H1 (cell line): ENCODE measurements at regions not wholly inside any gene's neighbourhood (a gene's known extent, or its start where the extent isn't known, plus 50 kb on each side); places are given as distances from the start of the nearest gene placed in this dataset.

Experiments used
- CTCF ChIA-PET: fragments of 300-600 bp; sonication (Branson Sonifier 250); formaldehyde crosslinking; loops from one replicate; lab custom pipeline; 2021; ENCODE audit not compliant: partially characterized antibody; lab: Charles Lee
- POLR2A ChIA-PET: fragments of 300-600 bp; sonication (Branson Sonifier 250); formaldehyde crosslinking; loops from one replicate; lab custom pipeline; 2021; ENCODE audit warnings: inconsistent platforms; ENCODE audit not compliant: partially characterized antibody; lab: Charles Lee
- DNase-seq, 2 experiments: peaks; one replicate each; pipeline versions ENCODE4 v3.0.0 to v3.0.0-alpha.2; 2010 to 2022; ENCODE audit warnings: low spot score in 2 of 2, low read depth in 1 of 2, mixed read lengths in 1 of 2
- FAIRE-seq: peaks from 2 replicates; lab custom pipeline; 2011; peaks lifted over from hg19 to GRCh38; lab: Jason Lieb, UNC
- H2AFZ ChIP-seq: 2 replicates; pipeline ENCODE4 v1.8.1; 2012; ENCODE audit warnings: low read length, inconsistent platforms
- H2AK5ac ChIP-seq: 2 replicates; pipeline ENCODE4 v1.6.1; 2013; ENCODE audit warnings: low read depth, low read length
- H2BK120ac ChIP-seq: replicated peaks from 2 replicates; pipeline ENCODE3; 2013; ENCODE audit warnings: low read depth, low read length, inconsistent platforms
- H2BK12ac ChIP-seq: 2 replicates; pipeline ENCODE4 v1.6.1; 2013; ENCODE audit warnings: low read depth, low read length
- H2BK15ac ChIP-seq: 2 replicates; pipeline ENCODE4 v1.6.1; 2013; ENCODE audit warnings: low read length
- H2BK20ac ChIP-seq: 2 replicates; pipeline ENCODE4 v1.6.1; 2013; ENCODE audit warnings: low read length
- H2BK5ac ChIP-seq: 2 replicates; pipeline ENCODE4 v1.6.1; 2013; ENCODE audit warnings: low read depth, low read length
- H3K14ac ChIP-seq: 2 replicates; pipeline ENCODE4 v1.6.1; 2013; ENCODE audit warnings: inconsistent platforms; ENCODE audit not compliant: insufficient read length
- H3K18ac ChIP-seq: 2 replicates; pipeline ENCODE4 v1.6.1; 2013; ENCODE audit warnings: low read length; ENCODE audit errors: extremely low read depth
- H3K23ac ChIP-seq: 2 replicates; pipeline ENCODE4 v1.6.1; 2013; ENCODE audit warnings: inconsistent platforms; ENCODE audit not compliant: insufficient read length
- H3K23me2 ChIP-seq: 2 replicates; pipeline ENCODE4 v1.6.1; 2013; ENCODE audit warnings: low read depth, low read length
- H3K27ac ChIP-seq: 2 replicates; pipeline ENCODE4 v1.6.1; 2011; ENCODE audit warnings: low read depth, low read length, inconsistent platforms
- H3K27me3 ChIP-seq, 4 experiments: replicated peaks in 1 of 4; 1 replicate in 1 of 4; 2 replicates in 3 of 4; pipeline versions ENCODE4 v1.6.1 to v1.8.1; 2011 to 2013; ENCODE audit warnings: low read length in 3 of 4, mild to moderate bottlenecking in 3 of 4, inconsistent platforms in 2 of 4, mixed read lengths in 2 of 4, moderate library complexity in 1 of 4; ENCODE audit not compliant: control insufficient read depth in 3 of 4, insufficient read depth in 3 of 4; ENCODE audit errors: extremely low read depth in 1 of 4
- H3K36me3 ChIP-seq, 4 experiments: 2 replicates each; pipeline versions ENCODE4 v1.6.1 to v1.8.1; 2011 to 2013; ENCODE audit warnings: mild to moderate bottlenecking in 4 of 4, low read length in 3 of 4, moderate library complexity in 2 of 4, control low read depth in 1 of 4, inconsistent platforms in 1 of 4; ENCODE audit not compliant: insufficient read depth in 4 of 4, control insufficient read depth in 2 of 4
- H3K4ac ChIP-seq: replicated peaks from 2 replicates; pipeline ENCODE3; 2013; ENCODE audit warnings: low read length, low read depth, mixed read lengths, inconsistent platforms; ENCODE audit not compliant: insufficient read length
- H3K4me1 ChIP-seq, 4 experiments: replicated peaks in 1 of 4; 1 replicate in 1 of 4; 2 replicates in 3 of 4; pipeline versions ENCODE4 v1.6.1 to v1.8.1; 2011 to 2013; ENCODE audit warnings: low read length in 3 of 4, inconsistent platforms in 2 of 4, mixed read lengths in 1 of 4; ENCODE audit not compliant: insufficient read depth in 4 of 4, control insufficient read depth in 3 of 4
- H3K4me2 ChIP-seq, 2 experiments: 2 replicates each; pipeline versions ENCODE4 v1.6.1 to v1.8.1; 2011 to 2013; ENCODE audit warnings: low read depth in 2 of 2, low read length in 2 of 2, control low read depth in 1 of 2, inconsistent platforms in 1 of 2, mild to moderate bottlenecking in 1 of 2; ENCODE audit not compliant: insufficient read depth in 1 of 2
- H3K4me3 ChIP-seq, 4 experiments: fragments of 200-600, 300-600 bp in 1 of 4; sonication (generic), shearing (Covaris generic), sonication (Bioruptor Twin) in 1 of 4; 2 replicates each; pipeline versions ENCODE4 v1.5.1 to v1.8.1; 2011 to 2016; ENCODE audit warnings: low read length in 4 of 4, low read depth in 3 of 4, control low read depth in 2 of 4, inconsistent platforms in 2 of 4, mild to moderate bottlenecking in 2 of 4, mixed read lengths in 1 of 4, moderate library complexity in 1 of 4; ENCODE audit not compliant: insufficient read depth in 2 of 4; ENCODE audit errors: extremely low read depth in 1 of 4
- H3K56ac ChIP-seq: replicated peaks from 2 replicates; pipeline ENCODE3; 2013; ENCODE audit warnings: low read depth, mild to moderate bottlenecking, mixed read lengths, low read length, inconsistent platforms; ENCODE audit not compliant: insufficient read length
- H3K79me1 ChIP-seq: 2 replicates; pipeline ENCODE4 v1.6.1; 2013; ENCODE audit warnings: low read depth, low read length, control low read depth
- H3K79me2 ChIP-seq, 2 experiments: 2 replicates each; pipeline versions ENCODE4 v1.6.1 to v1.8.1; 2012 to 2013; ENCODE audit warnings: low read length in 2 of 2, mild to moderate bottlenecking in 2 of 2, inconsistent platforms in 1 of 2; ENCODE audit not compliant: insufficient read depth in 2 of 2, control insufficient read depth in 1 of 2
- H3K9ac ChIP-seq, 4 experiments: replicated peaks in 1 of 4; 1 replicate in 1 of 4; 2 replicates in 3 of 4; pipeline versions ENCODE4 v1.6.1 to v1.8.1; 2011 to 2013; ENCODE audit warnings: low read depth in 3 of 4, low read length in 3 of 4, control low read depth in 2 of 4, mild to moderate bottlenecking in 2 of 4, moderate library complexity in 2 of 4, inconsistent platforms in 1 of 4; ENCODE audit errors: extremely low read depth in 1 of 4
- H3K9me3 ChIP-seq, 2 experiments: 2 replicates each; pipeline versions ENCODE4 v1.6.1 to v1.8.1; 2012 to 2013; ENCODE audit warnings: mild to moderate bottlenecking in 2 of 2, moderate library complexity in 2 of 2, control low read depth in 1 of 2, inconsistent platforms in 1 of 2, low read depth in 1 of 2, low read length in 1 of 2, mixed read lengths in 1 of 2; ENCODE audit not compliant: insufficient read depth in 2 of 2
- H4K20me1 ChIP-seq, 2 experiments: replicated peaks in 1 of 2; 2 replicates each; pipeline versions ENCODE3 to v1.8.1; 2011 to 2013; ENCODE audit warnings: inconsistent platforms in 2 of 2, low read length in 2 of 2, mild to moderate bottlenecking in 1 of 2; ENCODE audit not compliant: insufficient read depth in 2 of 2, control insufficient read depth in 1 of 2
- H4K5ac ChIP-seq: 2 replicates; pipeline ENCODE4 v1.6.1; 2013; ENCODE audit warnings: low read length, low read depth, mixed read lengths, inconsistent platforms; ENCODE audit not compliant: insufficient read length
- H4K8ac ChIP-seq: 2 replicates; pipeline ENCODE4 v1.8.0; 2013; ENCODE audit warnings: mild to moderate bottlenecking, moderate library complexity, low read length, inconsistent platforms; ENCODE audit not compliant: insufficient read depth; ENCODE audit errors: extremely low read depth
- H4K91ac ChIP-seq: replicated peaks from 2 replicates; pipeline ENCODE3; 2013; ENCODE audit warnings: low read length, mixed read lengths, inconsistent platforms; ENCODE audit not compliant: insufficient read length
- CBX5 ChIP-seq: fragments of 300-800, 300-1000 bp; sonication (generic); IDR thresholded peaks from 2 replicates; pipeline ENCODE4 v1.7.1; 2016; ENCODE audit warnings: antibody characterized with exemption, low read length, low read depth
- CTBP2 ChIP-seq: IDR thresholded peaks from 2 replicates; pipeline ENCODE4 v1.7.0; 2011; ENCODE audit warnings: borderline replicate concordance, mild to moderate bottlenecking, moderate library complexity, mixed read lengths, low read length; ENCODE audit not compliant: insufficient read depth, insufficient read length
- EGR1 ChIP-seq: IDR thresholded peaks from 2 replicates; pipeline ENCODE4 v1.6.1; 2011; ENCODE audit warnings: low read depth, low read length, borderline replicate concordance
- EP300 ChIP-seq, 2 experiments: IDR thresholded peaks; 1 replicate in 1 of 2; 2 replicates in 1 of 2; pipeline ENCODE4 v1.6.1; 2011 to 2012; ENCODE audit warnings: low read depth in 2 of 2, low read length in 2 of 2, mild to moderate bottlenecking in 2 of 2, borderline replicate concordance in 1 of 2, inconsistent platforms in 1 of 2, moderate library complexity in 1 of 2
- HDAC6 ChIP-seq: IDR thresholded peaks from one replicate; pipeline ENCODE4 v1.7.1; 2012; ENCODE audit warnings: low read depth, mild to moderate bottlenecking, inconsistent platforms, low read length, moderate library complexity
- JUND ChIP-seq: IDR thresholded peaks from 2 replicates; pipeline ENCODE4 v1.6.1; 2011; ENCODE audit warnings: mild to moderate bottlenecking, improper control_type of control experiment, low read length
- MAFK ChIP-seq: IDR thresholded peaks from 2 replicates; pipeline ENCODE4 v1.6.1; 2012; ENCODE audit warnings: low read depth, mild to moderate bottlenecking, improper control_type of control experiment, low read length
- MAX ChIP-seq: IDR thresholded peaks from 2 replicates; pipeline ENCODE4 v1.6.1; 2012; ENCODE audit warnings: inconsistent platforms
- SP2 ChIP-seq: IDR thresholded peaks from 2 replicates; pipeline ENCODE4 v1.6.1; 2012; ENCODE audit warnings: mild to moderate bottlenecking, low read length, inconsistent platforms
- TBP ChIP-seq: IDR thresholded peaks from 2 replicates; pipeline ENCODE4 v1.6.1; 2011; ENCODE audit warnings: low read depth, low read length, improper control_type of control experiment
- TEAD4 ChIP-seq: IDR thresholded peaks from 2 replicates; pipeline ENCODE4 v1.6.1; 2012; ENCODE audit warnings: low read depth, low read length, inconsistent platforms, mixed read lengths
- USF2 ChIP-seq: IDR thresholded peaks from 2 replicates; pipeline ENCODE4 v1.6.1; 2011; ENCODE audit warnings: low read length, improper control_type of control experiment
- WGBS, 2 experiments: shearing (Covaris generic) in 1 of 2; methylation state at CpG; one replicate each; pipeline versions ENCODE4 v1.1.6 to v1.1.7; 2013 to 2015; ENCODE audit warnings: low lambda C conversion rate in 2 of 2, mixed read lengths in 2 of 2, inconsistent platforms in 1 of 2, low coverage in 1 of 2, missing lambda C conversion rate in 1 of 2; ENCODE audit not compliant: insufficient replicate concordance in 2 of 2, insufficient coverage in 1 of 2, insufficient read length in 1 of 2; ENCODE audit errors: extremely low coverage in 1 of 2, missing lambda C conversion rate in 1 of 2; 5-methylcytosine and 5-hydroxymethylcytosine counted together

GRCh38 chr2:196449083-196449482, 190.4 kb upstream of the CCDC150 start:
- no peaks in the 10 kb centered on the region for H4K20me1 ChIP-seq
- H3K79me1 ChIP-seq = no peaks in the 10 kb centered on the region
- H3K23ac ChIP-seq = no peak overlapping the region
- H2BK120ac ChIP-seq = no peak overlapping the region
- no peak overlapping the region for H2BK15ac ChIP-seq
- no peak for FAIRE-seq
- ChIA-PET POLR2A (no interaction called here), CTCF (interaction anchor here (0.7 to 1.8 kb wide), 2 partner anchors 111 to 773 kb away, joined by 3 to 7 read pairs; no protein-coding TSS in a partner anchor)
- no peak overlapping the region for H3K56ac ChIP-seq
- no peaks in the 10 kb centered on the region for H3K36me3 ChIP-seq
- H3K23me2 ChIP-seq = no peaks in the 10 kb centered on the region
- no peak for DNase-seq
- no peak overlapping the region for H3K4me3 ChIP-seq
- no peak overlapping the region for H3K27ac ChIP-seq
- H4K91ac ChIP-seq = no peak overlapping the region
- no peak overlapping the region for H3K4me2 ChIP-seq
- H3K27me3 ChIP-seq = no peaks in the 10 kb centered on the region
- no peak overlapping the region for H2BK20ac ChIP-seq
- TF ChIP-seq USF2 (no peak), TBP (no peak), MAFK (no peak), JUND (no peak), TEAD4 (no peak), CTBP2 (no peak), CBX5 (no peak), EP300 (IDR thresholded peaks at IDR 0.05; ENCODE audit: borderline replicate concordance in 1 of 2, low read depth in 2 of 2, low read length in 2 of 2) (no peak), SP2 (no peak), MAX (no peak), HDAC6 (no peak), EGR1 (no peak)
- TF ChIP-seq, all 59 proteins: peak for 0
- no peaks in the 10 kb centered on the region for H3K4me1 ChIP-seq
- no peaks in the 10 kb centered on the region for H3K9me3 ChIP-seq
- no peak overlapping the region for H3K4ac ChIP-seq
- no peak overlapping the region for H3K9ac ChIP-seq
- no peak overlapping the region for H2AFZ ChIP-seq
- H3K79me2 ChIP-seq = no peaks in the 10 kb centered on the region
- WGBS, 2 experiments = 75% methylated on average over 1 of the region's 1 CpG; no CpG with 5 or more reads in 1 of the 2 experiments
- H4K8ac ChIP-seq = no peak overlapping the region
- H3K18ac ChIP-seq = no peak overlapping the region
- no peak overlapping the region for H2BK12ac ChIP-seq
- no peak overlapping the region for H2AK5ac ChIP-seq
- no peak overlapping the region for H3K14ac ChIP-seq
- no peak overlapping the region for H2BK5ac ChIP-seq
- no peak overlapping the region for H4K5ac ChIP-seq
